Osteocyte (in vitro differentiated cells): ENCODE measurements at regions not wholly inside any gene's neighbourhood (a gene's known extent, or its start where the extent isn't known, plus 50 kb on each side); places are given as distances from the start of the nearest gene placed in this dataset.

ENCODE experiments used
- DNase-seq: peaks from one replicate; pipeline ENCODE4 v3.0.0; 2021; ENCODE audit warnings: mixed read lengths; ENCODE audit not compliant: unreplicated experiment; ENCODE audit errors: extremely low spot score
- H3K27ac Mint-ChIP-seq: one replicate; pipeline ENCODE4 v1.8.0; 2021; ENCODE audit warnings: mild to moderate bottlenecking, mixed read lengths; ENCODE audit not compliant: unreplicated experiment
- H3K27me3 Mint-ChIP-seq: one replicate; pipeline ENCODE4 v1.8.0; 2021; ENCODE audit warnings: mixed read lengths; ENCODE audit not compliant: unreplicated experiment
- H3K36me3 Mint-ChIP-seq: one replicate; pipeline ENCODE4 v1.8.0; 2021; ENCODE audit warnings: mixed read lengths; ENCODE audit not compliant: unreplicated experiment
- H3K4me1 Mint-ChIP-seq: one replicate; pipeline ENCODE4 v1.8.0; 2021; ENCODE audit warnings: mixed read lengths; ENCODE audit not compliant: unreplicated experiment
- H3K4me3 Mint-ChIP-seq: one replicate; pipeline ENCODE4 v1.8.0; 2021; ENCODE audit warnings: mild to moderate bottlenecking, moderate library complexity, mixed read lengths; ENCODE audit not compliant: unreplicated experiment
- H3K9me3 Mint-ChIP-seq: one replicate; pipeline ENCODE4 v1.8.0; 2021; ENCODE audit warnings: mixed read lengths; ENCODE audit not compliant: unreplicated experiment
- CTCF ChIP-seq: fragments of 200-600 bp; sonication (generic); IDR thresholded peaks from 2 replicates; pipeline ENCODE4 v1.5.0; 2021; ENCODE audit warnings: antibody characterized with exemption, mild to moderate bottlenecking, moderate library complexity

GRCh38 chr1:22280526-22280925 is 137.6 kb upstream of the WNT4 start:
- no peak for DNase-seq
- no peaks in the 10 kb centered on the region for H3K9me3 Mint-ChIP-seq
- H3K27me3 Mint-ChIP-seq, result peaks cover 34% of the 10 kb centered on the region
- TF ChIP-seq CTCF, result no peak
- H3K27ac Mint-ChIP-seq, result no peak overlapping the region
- H3K36me3 Mint-ChIP-seq, result no peaks in the 10 kb centered on the region
- H3K4me3 Mint-ChIP-seq, result no peak overlapping the region
- H3K4me1 Mint-ChIP-seq, result no peaks in the 10 kb centered on the region

- Mint-ChIP-seq H3K9me3 (no peaks in the 10 kb centered on the region), H3K4me1 (no peaks in the 10 kb centered on the region), H3K36me3 (no peaks in the 10 kb centered on the region), H3K4me3 (no peak overlapping the region), H3K27me3 (peaks cover 34% of the 10 kb centered on the region), H3K27ac (no peak overlapping the region)
- peak; percentile 56 for DNase-seq
- no peak for TF ChIP-seq CTCF
Observed at GRCh38 chr1:22281521-22282363, 138.8 kb upstream of the WNT4 start.

GRCh38 chr1:22282364-22282995 is 139.6 kb upstream of the WNT4 start:
- DNase-seq, result peak; percentile 66
- no peak for TF ChIP-seq CTCF
- H3K27ac Mint-ChIP-seq, result no peak overlapping the region
- H3K4me3 Mint-ChIP-seq, result no peak overlapping the region
- H3K27me3 Mint-ChIP-seq, result peaks cover 29% of the 10 kb centered on the region
- no peaks in the 10 kb centered on the region for H3K4me1 Mint-ChIP-seq
- H3K36me3 Mint-ChIP-seq, result no peaks in the 10 kb centered on the region
- no peaks in the 10 kb centered on the region for H3K9me3 Mint-ChIP-seq

GRCh38 chr1:22283596-22283995 is 140.7 kb upstream of the WNT4 start:
- Mint-ChIP-seq H3K4me1 (no peaks in the 10 kb centered on the region), H3K4me3 (no peak overlapping the region), H3K9me3 (no peaks in the 10 kb centered on the region)

More at GRCh38 chr1:22283596-22283995, 140.7 kb upstream of the WNT4 start:
- H3K27me3 Mint-ChIP-seq, result peaks cover 18% of the 10 kb centered on the region
- TF ChIP-seq CTCF, result no peak
- DNase-seq, result peak; percentile 57
- no peaks in the 10 kb centered on the region for H3K36me3 Mint-ChIP-seq
- no peak overlapping the region for H3K27ac Mint-ChIP-seq
